HG03575 (cell line): ENCODE measurements at regions not wholly inside any gene's neighbourhood (a gene's known extent, or its start where the extent isn't known, plus 50 kb on each side); places are given as distances from the start of the nearest gene placed in this dataset.
"Not testable (repeated sequence)": the region's sequence is repeated elsewhere in the genome, so short reads cannot be mapped to it uniquely, and the experiment has no call there.

ENCODE experiments used
- ATAC-seq: cut with Tn5 transposase; IDR thresholded peaks from one replicate; pipeline ENCODE4 v1.9.1; 2021; ENCODE audit not compliant: unreplicated experiment, insufficient number of reproducible peaks, low FRiP score; ENCODE audit errors: extremely low read depth

DNA sequence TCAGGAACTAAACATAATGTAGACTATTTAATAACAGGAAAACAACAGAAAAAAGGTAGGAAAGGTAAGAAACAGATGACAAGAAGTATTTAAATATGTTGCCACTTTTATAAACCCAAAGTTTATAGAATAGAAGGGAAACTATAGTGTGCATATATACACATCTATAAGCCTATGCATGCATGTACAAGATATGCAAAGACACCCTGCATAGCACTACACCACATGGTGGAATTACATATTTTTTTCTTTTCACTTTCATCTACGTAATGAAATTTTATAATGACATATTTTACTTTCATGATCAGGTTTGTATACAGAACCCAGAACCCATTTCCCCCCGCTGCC is 136.8 kb downstream of the MEX3B start:
- no peak for ATAC-seq

DNA sequence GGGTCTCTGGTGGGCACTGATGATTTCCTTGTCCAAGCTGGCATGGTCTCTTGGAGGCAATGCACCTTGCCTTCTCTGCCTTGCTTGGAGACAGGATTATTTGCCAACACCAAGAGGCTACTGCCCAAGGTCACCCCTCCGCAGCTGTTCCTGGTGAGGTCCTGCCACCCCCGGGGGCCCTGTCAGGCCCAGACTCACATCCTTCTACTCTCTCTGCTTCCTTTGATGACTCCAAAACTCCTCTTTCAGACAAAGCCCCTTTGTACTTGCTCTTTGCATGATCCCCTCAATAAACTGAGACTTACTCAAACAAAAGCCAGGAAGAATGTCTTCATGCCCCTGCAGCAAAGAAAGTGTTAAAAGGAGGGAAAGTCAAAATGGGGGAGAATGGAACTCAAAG is 137.7 kb downstream of the MEX3B start:
- no peak for ATAC-seq

DNA sequence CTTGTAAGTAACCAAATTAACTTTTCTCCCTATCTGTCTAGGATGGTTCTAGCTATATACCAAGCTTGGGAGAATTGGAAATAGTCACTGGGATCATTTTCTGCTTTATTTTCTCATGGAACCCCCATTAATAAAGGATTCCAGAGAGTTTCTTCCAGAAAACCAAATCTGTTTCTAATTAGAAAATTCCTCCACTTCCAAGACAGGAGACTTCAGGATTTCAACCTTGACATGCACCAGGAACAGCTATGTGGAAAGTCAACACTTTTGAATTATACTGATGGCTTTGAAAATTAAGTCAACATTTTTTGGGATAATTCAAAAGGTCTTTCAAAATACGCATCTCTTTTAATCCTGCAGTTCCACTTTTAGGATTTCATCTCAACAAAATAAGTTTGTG is 138.3 kb downstream of the MEX3B start:
- ATAC-seq = no peak

DNA sequence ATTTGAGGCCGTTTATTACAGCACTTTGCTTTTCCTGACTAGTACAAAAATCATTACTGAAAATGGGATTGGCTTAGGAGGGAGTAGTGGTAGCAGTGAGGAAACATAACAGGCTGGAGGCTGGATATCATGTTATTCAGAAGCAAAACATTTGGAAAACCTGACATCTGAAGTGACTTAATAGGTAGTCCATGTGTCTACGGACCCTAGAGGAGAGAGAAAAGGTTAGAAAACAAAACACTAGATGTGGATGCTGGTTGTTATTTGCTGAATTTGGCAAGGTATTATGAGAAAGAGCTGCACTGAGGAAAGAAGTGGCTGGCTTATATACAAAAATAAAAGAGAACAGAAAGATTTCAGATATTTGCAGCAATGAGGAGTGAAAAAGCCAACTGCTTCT is 139.9 kb downstream of the MEX3B start:
- ATAC-seq = no peak

DNA sequence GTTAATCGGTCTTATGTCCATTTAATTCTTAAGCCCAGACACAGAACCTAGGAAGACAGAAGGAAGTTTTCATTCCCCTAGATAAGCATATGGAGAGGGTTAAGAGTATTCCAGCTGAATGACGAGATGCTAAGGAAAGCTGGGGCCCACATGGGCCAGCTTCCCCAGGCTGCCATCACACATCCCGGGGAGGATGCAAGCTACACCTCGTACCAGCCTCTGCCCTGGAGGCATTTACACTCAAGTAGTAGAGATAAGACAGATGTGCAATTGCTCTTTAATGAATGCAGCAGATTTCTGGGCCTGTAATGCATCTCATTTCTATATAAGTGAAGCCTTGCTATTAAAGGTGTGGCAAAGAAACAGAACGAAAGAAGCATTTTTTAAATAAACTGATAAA is 144.5 kb downstream of the MEX3B start:
- no peak for ATAC-seq

DNA sequence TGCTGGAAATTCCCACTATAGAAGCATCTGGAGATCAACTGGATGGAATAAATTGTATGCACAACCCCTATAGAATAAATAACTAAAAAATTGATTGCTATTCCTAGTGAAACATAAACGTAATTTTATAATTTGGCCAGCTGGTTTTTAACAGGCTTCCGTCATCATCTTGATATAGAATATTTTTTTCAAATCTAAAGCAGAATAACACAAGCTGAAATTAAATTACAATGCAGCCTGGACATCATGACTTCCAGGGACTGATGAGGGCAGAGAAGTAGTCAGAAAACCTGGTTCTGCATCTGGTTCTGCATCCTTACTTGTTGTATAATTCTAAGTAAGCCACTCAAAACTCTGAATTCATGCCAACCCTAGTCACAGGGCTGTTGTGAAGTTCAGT is 146.1 kb downstream of the MEX3B start:
- ATAC-seq = no peak

DNA sequence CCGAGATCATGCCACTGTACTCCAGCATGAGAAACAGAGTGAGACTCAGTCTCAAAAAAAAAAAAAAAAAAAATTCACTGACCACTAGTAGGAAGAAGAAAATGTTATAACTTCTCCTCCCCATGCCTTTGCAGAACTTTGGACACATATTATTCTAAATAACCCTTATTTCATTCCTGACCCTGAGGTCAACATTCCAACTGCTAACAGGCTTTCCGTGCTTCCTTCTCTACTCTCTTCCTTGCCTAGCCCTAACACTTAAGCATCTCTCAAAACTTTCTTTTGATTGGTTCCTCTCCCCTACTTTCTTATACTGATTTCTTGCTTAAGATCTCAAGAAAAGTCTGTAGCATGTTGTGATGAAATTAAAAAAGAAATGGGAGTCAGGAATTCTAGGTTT is 146.8 kb downstream of the MEX3B start:
- no peak for ATAC-seq

DNA sequence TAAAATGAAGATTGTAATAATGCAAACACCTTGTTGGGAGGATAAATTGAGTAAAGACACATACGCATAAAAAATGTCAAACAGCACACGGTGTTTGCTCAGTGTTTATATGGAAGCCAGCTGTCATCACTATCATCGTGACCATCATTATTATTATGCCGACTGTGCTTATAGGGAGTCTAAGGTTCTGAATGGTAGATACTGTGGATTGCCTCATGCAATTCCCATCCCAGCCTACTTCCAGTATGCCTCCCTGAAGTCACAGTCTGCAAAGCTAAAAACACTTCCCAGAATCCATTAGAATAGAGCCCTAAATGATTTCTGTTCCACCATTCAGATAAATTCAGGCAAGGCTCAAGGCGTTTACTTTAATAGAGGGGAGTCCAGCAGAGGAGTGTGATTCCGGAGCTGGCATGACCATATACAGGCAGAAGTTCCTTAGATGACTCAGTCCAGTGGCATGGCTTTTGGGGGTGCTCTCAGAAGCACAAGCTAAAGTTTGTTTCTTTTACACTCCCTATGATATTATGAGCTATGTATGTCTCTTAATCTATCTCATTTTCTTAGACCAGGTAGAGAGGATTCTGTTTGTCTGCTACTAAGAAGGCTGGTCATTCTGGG is 148.7 kb downstream of the MEX3B start:
- no peak for ATAC-seq

DNA sequence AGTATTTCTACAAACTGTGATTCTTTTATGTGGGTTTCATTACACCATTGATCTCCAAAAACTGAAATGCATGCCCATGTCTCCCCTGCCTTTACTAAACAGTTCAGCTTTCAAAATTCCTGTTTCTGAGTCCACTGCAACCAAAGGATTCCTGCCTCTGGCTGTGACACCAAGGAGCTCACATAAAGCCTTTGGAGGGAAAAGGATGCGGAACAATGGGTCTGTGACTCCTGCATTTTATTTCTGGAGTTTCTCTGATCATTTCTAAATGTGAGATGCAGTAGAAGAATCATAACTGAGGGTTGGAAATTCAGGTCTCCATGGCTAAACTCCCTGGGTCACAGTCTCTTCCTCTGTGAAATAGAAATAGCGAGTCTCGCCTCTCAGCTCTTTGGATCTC is 149.5 kb downstream of the MEX3B start:
- no peak for ATAC-seq

DNA sequence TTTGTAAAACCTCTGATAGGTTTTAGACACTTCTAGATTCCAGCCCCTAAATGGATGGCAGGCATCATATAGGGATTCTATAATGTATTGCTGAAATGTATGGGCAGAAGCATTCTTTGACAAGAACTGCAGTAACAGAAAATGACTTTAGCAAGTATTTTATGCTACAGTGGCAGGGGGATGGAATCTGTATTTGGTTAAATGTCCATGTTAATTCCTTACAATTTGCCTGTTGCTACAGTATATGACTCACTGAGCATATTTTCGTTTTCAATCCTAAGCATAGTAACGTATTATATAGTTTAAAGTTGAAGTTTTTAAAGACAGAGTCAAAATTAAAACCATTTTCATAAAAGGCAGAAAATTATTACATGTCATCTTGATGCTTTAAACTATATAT is 150.1 kb downstream of the MEX3B start:
- no peak for ATAC-seq

DNA sequence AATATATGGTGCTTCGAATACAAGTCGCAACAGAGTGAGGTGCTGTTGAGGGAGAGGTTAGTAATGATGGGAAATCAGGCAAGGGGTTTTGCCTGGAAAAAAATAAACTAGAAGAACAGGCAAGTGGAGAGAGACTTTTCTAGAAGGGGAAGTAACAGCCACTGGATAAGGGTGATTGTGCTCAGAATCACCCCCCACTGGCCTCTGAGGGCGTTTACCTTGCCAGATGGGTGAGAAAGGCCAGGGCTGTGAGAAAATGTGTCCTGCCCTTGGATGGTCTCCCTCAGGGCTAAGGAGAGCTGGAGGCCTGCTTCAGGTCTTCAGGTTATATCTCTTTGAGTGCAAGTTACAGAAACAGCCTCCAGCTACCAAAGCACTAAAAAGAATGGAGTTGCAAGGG is 151.8 kb downstream of the MEX3B start:
- ATAC-seq = no peak

DNA sequence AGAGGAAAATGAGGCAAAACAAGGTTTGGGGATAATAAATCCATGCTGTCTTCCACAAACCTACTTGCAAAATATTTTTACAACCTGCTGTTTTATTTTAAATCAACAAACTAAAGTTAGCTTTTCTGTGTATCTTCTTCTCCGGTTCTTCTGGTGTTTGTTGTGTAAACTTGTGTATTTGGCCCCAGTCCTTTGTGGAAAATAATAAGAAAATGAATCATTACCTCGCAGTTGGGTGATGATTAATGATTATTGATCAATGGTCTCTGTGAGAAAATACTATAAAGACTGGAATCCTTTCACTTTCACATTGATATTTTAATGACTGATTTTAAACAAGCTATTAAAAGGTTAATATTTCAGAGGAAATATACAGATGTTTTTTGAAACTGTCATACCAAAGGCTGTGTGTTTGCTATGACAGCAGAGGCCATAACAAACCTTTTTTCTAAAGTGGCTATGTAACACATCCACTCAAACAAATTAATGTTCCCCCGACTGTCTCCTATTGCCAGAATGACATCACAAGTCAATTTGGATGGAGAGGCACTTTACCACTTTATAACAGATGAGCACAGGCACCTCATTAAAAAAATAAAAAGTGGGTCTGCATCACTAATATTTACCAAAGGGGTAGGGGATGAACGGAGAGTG is 152.5 kb downstream of the MEX3B start:
- ATAC-seq = no peak

DNA sequence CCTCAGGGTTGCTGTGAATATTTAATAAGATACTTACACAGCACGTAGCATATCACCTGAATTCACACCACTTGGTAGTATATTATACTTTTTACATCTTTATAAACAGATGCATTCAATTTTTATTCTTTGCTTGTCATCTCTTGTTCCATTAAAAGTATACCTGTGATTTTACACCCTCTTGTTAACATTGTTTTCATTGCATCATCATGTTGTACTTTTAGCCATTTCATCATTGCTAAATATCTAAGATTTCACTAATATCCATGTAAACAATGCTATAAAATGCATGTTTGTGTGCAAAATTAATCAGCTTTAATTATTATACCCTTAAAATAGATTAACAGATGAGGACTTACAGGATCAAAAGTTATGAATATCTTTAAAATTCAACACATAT is 155.3 kb downstream of the MEX3B start:
- no peak for ATAC-seq

DNA sequence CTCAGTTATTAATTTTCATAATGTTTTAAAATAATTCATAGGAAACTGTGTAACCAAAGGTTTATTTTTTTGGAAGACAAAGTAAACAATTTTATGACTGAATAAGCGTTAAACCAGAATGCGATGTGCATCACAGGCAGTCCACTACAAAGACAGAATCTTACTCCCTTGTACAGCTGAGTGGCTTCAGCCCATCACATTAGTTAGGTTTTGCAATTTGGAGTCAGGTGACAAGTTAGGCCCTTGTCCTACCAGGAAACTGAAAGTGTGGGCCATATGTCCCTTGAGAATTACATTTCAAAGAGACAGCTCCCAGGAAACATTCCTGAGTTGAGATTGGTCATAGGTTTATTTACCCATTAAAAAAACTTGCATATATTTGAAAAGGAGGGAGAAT is 156.3 kb downstream of the MEX3B start:
- ATAC-seq = no peak

DNA sequence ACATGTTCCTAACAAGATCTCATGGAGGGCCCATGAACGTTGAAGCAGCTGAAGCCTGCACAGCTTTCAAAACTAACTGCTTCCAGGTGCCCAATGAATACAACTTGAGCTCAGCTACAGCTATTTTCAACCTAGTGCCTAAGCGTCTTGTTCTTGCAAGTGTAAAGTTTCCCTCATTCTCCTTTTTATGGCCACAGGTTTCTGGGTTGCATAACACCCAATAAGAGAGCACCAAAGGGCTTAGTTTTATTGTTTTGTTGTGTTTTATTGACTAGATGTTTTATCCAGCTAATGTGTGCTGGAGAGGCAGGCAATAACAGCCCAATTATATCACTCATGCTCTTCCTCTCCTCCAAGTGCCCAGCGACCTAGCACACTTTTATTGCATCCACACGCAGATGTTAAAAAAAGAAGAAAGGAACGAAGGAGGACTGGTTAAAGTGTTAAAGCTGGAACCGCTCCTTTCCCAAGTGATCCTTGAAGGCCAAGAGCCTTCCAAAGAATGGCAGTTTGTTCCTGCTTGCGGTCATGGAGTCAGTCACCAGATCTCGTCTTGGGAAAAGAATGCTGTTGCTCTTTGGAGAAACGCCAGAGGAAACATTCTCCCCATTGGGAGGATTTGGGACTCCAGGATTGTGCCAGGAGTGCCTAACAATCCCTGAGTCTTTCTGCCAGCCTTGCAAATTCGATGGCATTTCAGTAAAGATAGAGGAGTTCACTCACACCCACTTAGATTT is 156.9 kb downstream of the MEX3B start:
- no peak for ATAC-seq

DNA sequence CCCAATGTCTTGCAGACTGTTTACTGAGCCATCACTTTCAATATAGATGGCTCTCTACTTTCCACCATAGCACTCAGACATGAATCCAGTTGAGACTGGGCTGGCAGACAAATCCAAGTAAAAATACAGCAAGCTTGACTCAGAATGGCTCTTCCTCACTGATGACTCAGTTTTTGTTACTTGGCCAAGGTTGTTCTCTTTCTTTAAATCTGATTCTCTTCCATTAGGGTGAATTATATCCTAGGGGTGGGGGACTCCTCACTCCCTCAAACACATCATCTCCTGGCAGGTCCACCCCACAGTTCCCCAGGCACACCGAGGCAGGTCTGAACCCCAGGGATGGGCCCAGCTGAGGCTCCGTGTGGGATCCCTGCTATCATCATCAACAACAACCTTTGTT is 157.9 kb downstream of the MEX3B start:
- no peak for ATAC-seq

DNA sequence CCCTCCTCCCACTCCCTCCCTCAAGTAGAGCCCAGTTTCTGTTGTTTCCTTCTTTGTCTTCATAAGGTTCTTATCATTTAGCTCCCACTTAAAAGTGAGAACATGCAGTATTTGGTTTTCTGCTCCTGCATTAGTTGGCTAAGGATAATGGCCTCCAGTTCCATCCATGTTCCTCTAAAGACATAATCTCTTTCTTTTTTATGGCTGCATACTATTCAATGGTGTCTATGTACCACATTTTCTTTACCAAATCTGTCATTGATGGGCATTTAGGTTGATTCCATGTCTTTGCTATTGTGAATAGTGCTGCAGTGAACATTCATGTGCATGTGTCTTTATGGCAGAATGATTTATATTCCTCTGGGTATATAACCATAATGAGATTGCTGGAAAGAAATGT is 158.6 kb downstream of the MEX3B start:
- ATAC-seq = not testable (repeated sequence)

DNA sequence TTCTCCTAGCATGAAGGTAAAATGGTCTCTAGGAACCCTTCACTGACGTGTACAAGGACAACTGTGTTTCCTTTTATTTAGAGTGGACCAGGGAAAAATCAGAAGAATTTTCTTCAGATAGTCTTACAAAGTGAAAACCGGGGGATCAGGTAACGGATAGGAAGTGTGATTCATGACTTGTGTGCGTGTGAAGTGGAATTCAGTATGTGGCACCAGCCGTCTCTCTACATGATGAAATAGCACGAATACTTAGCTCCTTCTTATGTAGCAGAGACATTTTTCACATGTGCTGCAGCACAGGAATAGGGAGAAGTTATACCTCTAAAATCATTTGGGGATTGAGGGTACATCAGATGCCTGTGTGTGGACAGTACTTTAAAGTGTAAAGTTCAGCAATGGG is 159.2 kb downstream of the MEX3B start:
- no peak for ATAC-seq

DNA sequence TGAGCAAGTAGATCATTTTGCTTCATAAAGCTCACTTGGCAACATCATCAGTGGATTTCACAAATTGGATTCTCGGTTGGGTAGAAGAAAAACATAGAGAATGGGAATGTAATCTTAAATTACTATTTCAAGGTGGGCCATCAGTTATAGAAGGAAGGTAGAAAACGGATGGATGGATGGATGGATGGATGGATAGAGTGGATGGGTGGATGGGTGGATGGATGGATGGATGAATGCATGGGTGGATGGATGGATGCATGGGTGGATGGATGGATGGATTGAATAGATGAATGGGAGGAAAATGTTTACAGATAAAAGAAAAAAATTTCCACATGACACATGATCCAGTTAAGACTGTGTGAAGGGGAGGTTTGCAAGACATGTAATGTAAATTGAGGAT is 159.7 kb downstream of the MEX3B start:
- ATAC-seq = no peak

DNA sequence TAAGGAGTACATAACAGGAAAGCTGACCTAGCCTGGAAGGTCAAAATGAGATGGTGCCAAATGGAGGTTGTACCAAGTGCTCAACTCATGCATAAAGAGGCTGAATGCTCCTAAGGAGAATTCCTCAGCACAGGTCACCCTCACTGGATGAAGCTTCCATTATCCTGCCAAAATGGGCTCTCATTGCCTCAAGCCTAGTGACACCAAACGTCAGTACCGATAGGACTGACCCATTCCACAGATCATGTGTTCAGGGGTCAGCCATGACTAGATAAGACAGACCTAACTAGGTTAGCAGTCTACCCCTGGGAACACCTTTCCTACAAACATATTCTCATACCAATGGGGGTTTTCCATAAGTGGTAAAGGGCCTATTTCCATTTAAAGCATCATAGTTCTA is 160.7 kb downstream of the MEX3B start:
- no peak for ATAC-seq

DNA sequence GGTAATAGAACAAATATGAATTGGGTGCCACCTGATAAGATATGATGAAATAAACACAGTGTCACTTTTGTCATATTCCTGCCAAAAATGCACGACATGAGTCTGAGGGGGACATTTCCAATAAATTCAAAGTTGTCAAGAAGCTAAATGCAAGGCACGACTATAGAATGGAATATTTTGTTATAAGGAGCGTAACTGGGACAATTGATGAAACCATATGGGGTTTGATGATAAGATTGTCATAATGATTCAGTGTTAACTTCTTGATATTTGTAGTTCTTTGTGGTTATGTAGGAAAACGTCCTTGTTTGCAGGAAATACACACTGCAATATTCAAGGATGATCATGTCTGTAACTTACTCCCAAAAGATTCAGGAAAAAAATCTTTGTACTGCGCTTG is 163.3 kb downstream of the MEX3B start:
- ATAC-seq = no peak
